ENCODE measurements at regions not wholly inside any gene's neighbourhood (a gene's known extent, or its start where the extent isn't known, plus 50 kb on each side); places are given as distances from the start of the nearest gene placed in this dataset.

- no peak overlapping the region for H3K4me2 ChIP-seq (ENCODE audit: low read depth, low read length)
- H3K36me3 ChIP-seq (replicated peaks in 1 of 2; ENCODE audit: control insufficient read depth in 1 of 2, insufficient read depth in 2 of 2, low read length in 2 of 2) = no peaks in the 10 kb centered on the region
- peaks cover 6% of the 10 kb centered on the region; the same call in 1 of the 2 replicates for H3K9me3 ChIP-seq (ENCODE audit: low read length)
- H3K9ac ChIP-seq (ENCODE audit: insufficient read depth, low read depth, low read length) = no peak overlapping the region
- no peak for ATAC-seq
- no peak overlapping the region for H3K27ac ChIP-seq (ENCODE audit: extremely low read length, insufficient read depth, low read length)
- BruUV-seq (replicated peaks) = no TSS peak
- POLR2A ChIA-PET = no interaction called here
- no peak for FAIRE-seq
- H3K27me3 ChIP-seq (ENCODE audit: control insufficient read depth in 1 of 2, insufficient read depth in 2 of 2, low read length in 2 of 2) = peaks cover 0 to 9% of the 10 kb centered on the region in 2 experiments; a peak in 1 of 5 replicates
- no peaks in the 10 kb centered on the region for H3K79me2 ChIP-seq (ENCODE audit: insufficient read depth, low read length)
- H4K20me1 ChIP-seq (ENCODE audit: insufficient read depth, low read length) = no peaks in the 10 kb centered on the region
- no peak for DNase-seq (ENCODE audit: low spot score)
- WGBS (ENCODE audit: low lambda C conversion rate) = 64% methylated on average over 8 of the region's 10 CpGs
- H3K4me1 ChIP-seq (ENCODE audit: insufficient read depth, low read length) = no peaks in the 10 kb centered on the region
- TF ChIP-seq PHB2 (IDR thresholded peaks at IDR 0.05; ENCODE audit: partially characterized antibody) (no peak), MXD3 (CRISPR knock-in tag; IDR thresholded peaks at IDR 0.05) (no peak), RAD21 (CRISPR knock-in tag; IDR thresholded peaks at IDR 0.05) (no peak), ZFP90 (CRISPR knock-in tag; IDR thresholded peaks at IDR 0.05; ENCODE audit: borderline replicate concordance) (no peak), JARID2 (CRISPR knock-in tag; IDR thresholded peaks at IDR 0.05; ENCODE audit: insufficient replicate concordance) (no peak), HOXA5 (CRISPR knock-in tag; IDR thresholded peaks at IDR 0.05) (no peak), FOXA1 (IDR thresholded peaks at IDR 0.05) (no peak), FOXA1 (CRISPR knock-in tag; IDR thresholded peaks at IDR 0.05) (no peak), ZSCAN9 (CRISPR knock-in tag; IDR thresholded peaks at IDR 0.05; ENCODE audit: borderline replicate concordance) (no peak), SNAI1 (CRISPR knock-in tag; IDR thresholded peaks at IDR 0.05; ENCODE audit: borderline replicate concordance) (no peak), ZNF614 (CRISPR knock-in tag; IDR thresholded peaks at IDR 0.05; ENCODE audit: borderline replicate concordance) (no peak), NKX3-1 (CRISPR knock-in tag; IDR thresholded peaks at IDR 0.05) (no peak), ZNF547 (CRISPR knock-in tag; IDR thresholded peaks at IDR 0.05) (no peak), GABPB1 (CRISPR knock-in tag; IDR thresholded peaks at IDR 0.05) (no peak)
- TF ChIP-seq, protein P1, sequence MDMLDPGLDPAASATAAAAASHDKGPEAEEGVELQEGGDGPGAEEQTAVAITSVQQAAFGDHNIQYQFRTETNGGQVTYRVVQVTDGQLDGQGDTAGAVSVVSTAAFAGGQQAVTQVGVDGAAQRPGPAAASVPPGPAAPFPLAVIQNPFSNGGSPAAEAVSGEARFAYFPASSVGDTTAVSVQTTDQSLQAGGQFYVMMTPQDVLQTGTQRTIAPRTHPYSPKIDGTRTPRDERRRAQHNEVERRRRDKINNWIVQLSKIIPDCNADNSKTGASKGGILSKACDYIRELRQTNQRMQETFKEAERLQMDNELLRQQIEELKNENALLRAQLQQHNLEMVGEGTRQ (IDR thresholded peaks at IDR 0.05; ENCODE audit: low read depth, low read length) = no peak
- TF ChIP-seq, protein P1 (CRISPR knock-in tag; IDR thresholded peaks at IDR 0.05; ENCODE audit: borderline replicate concordance) = no peak
- intact Hi-C loops (cut with micrococcal nuclease; ENCODE audit: unreplicated experiment) = no loop called here
- in situ Hi-C loops (cut with HindIII; ENCODE audit: extremely low pct_ligation_motif_present, low pct_unique_long_range_greater_than_20kb) = no loop called here
- H2AFZ ChIP-seq (ENCODE audit: low read length) = no peak overlapping the region
- no peak overlapping the region for H3K4me3 ChIP-seq (replicated peaks in 1 of 3; ENCODE audit: insufficient read depth in 1 of 3, low read depth in 2 of 3, low read length in 3 of 3)
- CTCF ChIA-PET (ENCODE audit: low intra/inter-chr PET ratio, low total read pairs) = no interaction called here
Measured at GRCh38 chr6:164075981-164076615, 661.6 kb downstream of the QKI start.

Measured in HepG2 (cell line).